Immature natural killer cell (primary cell): ENCODE measurements at regions not wholly inside any gene's neighbourhood (a gene's known extent, or its start where the extent isn't known, plus 50 kb on each side); places are given as distances from the start of the nearest gene placed in this dataset.

Experiments used
- DNase-seq, 3 donors: peaks; one replicate each; pipeline ENCODE4 v3.0.0; 2022; ENCODE audit warnings: mixed read lengths in 1 of 3
- H3K27ac Mint-ChIP-seq, 6 donors: one replicate each; pipeline ENCODE4 v1.8.0; 2020; ENCODE audit warnings: mixed read lengths in 6 of 6, mild to moderate bottlenecking in 5 of 6, inconsistent platforms in 4 of 6, moderate library complexity in 3 of 6
- H3K27me3 Mint-ChIP-seq, 3 donors: one replicate each; pipeline ENCODE4 v1.8.0; 2020 to 2021; ENCODE audit warnings: low read depth in 3 of 3, mild to moderate bottlenecking in 3 of 3, mixed read lengths in 3 of 3, moderate library complexity in 3 of 3, inconsistent platforms in 1 of 3
- H3K36me3 Mint-ChIP-seq, 3 donors: one replicate each; pipeline ENCODE4 v1.8.0; 2020; ENCODE audit warnings: mixed read lengths in 3 of 3, inconsistent platforms in 2 of 3, mild to moderate bottlenecking in 2 of 3
- H3K4me1 Mint-ChIP-seq, 2 donors: one replicate each; pipeline ENCODE4 v1.8.0; 2020; ENCODE audit warnings: inconsistent platforms in 2 of 2, mild to moderate bottlenecking in 2 of 2, mixed read lengths in 2 of 2, moderate library complexity in 1 of 2
- H3K4me3 Mint-ChIP-seq, 5 donors: one replicate each; pipeline ENCODE4 v1.8.0; 2020; ENCODE audit warnings: mild to moderate bottlenecking in 5 of 5, mixed read lengths in 5 of 5, inconsistent platforms in 3 of 5, moderate library complexity in 3 of 5
- H3K9me3 Mint-ChIP-seq, 6 donors: one replicate each; pipeline ENCODE4 v1.8.0; 2020; ENCODE audit warnings: mild to moderate bottlenecking in 6 of 6, mixed read lengths in 6 of 6, inconsistent platforms in 4 of 6, moderate library complexity in 3 of 6

- Mint-ChIP-seq H3K9me3 (peaks cover 0 to 23% (median 4%) of the 10 kb centered on the region in 6 donors), H3K27ac (no peak overlapping the region), H3K4me3 (no peak overlapping the region), H3K36me3 (peaks cover 0 to 3% (median 0%) of the 10 kb centered on the region in 3 donors), H3K4me1 (no peaks in the 10 kb centered on the region), H3K27me3 (no peaks in the 10 kb centered on the region)
- DNase-seq: no peak
These were observed 290.0 kb upstream of the SOX9 start for GRCh38 chr17:71830866-71831265.

- Mint-ChIP-seq H3K27me3 (peaks cover 0 to 2% (median 1%) of the 10 kb centered on the region in 3 donors), H3K4me1 (no peaks in the 10 kb centered on the region), H3K9me3 (peaks cover 2 to 20% (median 8%) of the 10 kb centered on the region in 6 donors), H3K27ac (no peak overlapping the region), H3K4me3 (no peak overlapping the region), H3K36me3 (no peaks in the 10 kb centered on the region)
- DNase-seq: no peak
These were observed 277.8 kb upstream of the SOX9 start for GRCh38 chr17:71842986-71843385.

DNA sequence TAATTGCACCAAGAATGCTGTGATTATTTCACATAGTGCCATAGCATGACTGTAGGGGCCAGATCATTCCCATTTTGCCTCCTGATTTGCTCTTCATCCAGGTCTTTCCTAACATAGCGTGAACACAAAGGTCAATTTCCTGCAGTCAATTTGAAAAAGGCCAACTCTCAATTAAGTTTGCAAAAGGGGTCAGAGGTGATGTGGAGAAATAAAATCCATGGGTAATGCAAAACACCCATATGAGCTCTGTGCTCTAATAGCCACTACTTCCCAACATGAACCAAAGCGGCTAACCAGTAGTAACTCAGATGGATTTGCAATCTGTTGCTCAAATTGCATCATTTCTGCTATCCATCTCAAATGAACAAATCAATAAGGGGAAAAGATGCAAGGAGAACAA is 275.5 kb upstream of the SOX9 start:
- DNase-seq: no peak
- Mint-ChIP-seq H3K36me3 (no peaks in the 10 kb centered on the region), H3K4me3 (no peak overlapping the region), H3K9me3 (peaks cover 2 to 21% (median 8%) of the 10 kb centered on the region in 6 donors), H3K4me1 (no peaks in the 10 kb centered on the region), H3K27ac (no peak overlapping the region), H3K27me3 (peaks cover 0 to 2% (median 1%) of the 10 kb centered on the region in 3 donors)

DNA sequence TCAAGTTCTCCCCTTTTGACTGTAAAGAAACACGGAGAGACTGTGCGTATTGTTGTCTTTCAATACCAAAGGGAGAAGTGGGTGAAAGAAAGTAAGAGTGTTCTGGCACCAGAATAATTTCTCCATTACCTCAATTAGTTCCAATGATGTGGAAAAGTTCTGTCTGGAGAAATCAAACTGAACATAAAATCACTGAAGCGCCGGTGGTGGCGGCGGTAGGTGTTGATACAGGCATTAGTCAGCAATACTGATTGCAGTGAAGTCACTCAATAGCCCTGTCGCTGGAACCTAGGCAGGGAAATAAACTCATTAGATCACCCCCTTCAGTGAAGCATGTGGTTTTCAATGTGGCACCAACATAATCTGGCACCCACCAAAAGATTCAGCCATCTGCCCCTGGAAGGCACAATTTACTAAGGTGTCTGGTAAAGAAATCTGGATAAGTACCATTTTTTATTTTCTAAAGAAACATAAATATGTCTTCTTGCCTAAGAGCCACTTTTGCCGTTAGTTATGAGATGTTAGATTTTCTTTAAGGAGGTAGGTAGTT is 274.2 kb upstream of the SOX9 start:
- no peaks in the 10 kb centered on the region for H3K4me1 Mint-ChIP-seq

GRCh38 chr17:71849783-71850768 is 270.7 kb upstream of the SOX9 start:
- DNase-seq: no peak
- Mint-ChIP-seq H3K27me3 (peaks cover 0 to 2% (median 0%) of the 10 kb centered on the region in 3 donors), H3K9me3 (peaks cover 0 to 13% (median 0%) of the 10 kb centered on the region in 6 donors), H3K36me3 (no peaks in the 10 kb centered on the region), H3K4me3 (no peak overlapping the region), H3K27ac (no peak overlapping the region), H3K4me1 (no peaks in the 10 kb centered on the region)

More for the DNA sequence above, 274.2 kb upstream of the SOX9 start:
- DNase-seq: no peak
- H3K27me3 Mint-ChIP-seq: peaks cover 0 to 2% (median 0%) of the 10 kb centered on the region in 3 donors
- H3K36me3 Mint-ChIP-seq: no peaks in the 10 kb centered on the region
- peaks cover 2 to 23% (median 8%) of the 10 kb centered on the region in 6 donors for H3K9me3 Mint-ChIP-seq
- H3K4me3 Mint-ChIP-seq: no peak overlapping the region
- no peak overlapping the region for H3K27ac Mint-ChIP-seq

DNA sequence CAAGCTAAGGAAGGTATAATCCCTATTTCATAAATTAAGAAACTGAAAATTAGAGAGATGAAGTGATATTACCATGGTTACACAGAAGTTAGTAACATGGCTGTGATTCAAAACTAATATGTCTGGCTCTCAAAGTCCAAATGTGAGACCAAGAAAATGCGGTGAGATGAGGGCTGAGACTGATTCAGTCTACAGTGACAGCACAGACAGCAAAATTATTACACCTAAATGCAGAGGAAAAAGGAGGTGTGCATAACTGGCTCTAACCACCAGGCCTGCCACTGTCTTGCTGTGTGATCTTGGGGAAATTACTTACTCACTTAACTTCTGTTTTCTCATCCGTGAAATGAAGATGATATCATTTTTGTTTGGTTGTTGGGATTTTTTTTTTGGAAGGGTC is 270.0 kb upstream of the SOX9 start:
- no peak overlapping the region for H3K4me3 Mint-ChIP-seq

DNA sequence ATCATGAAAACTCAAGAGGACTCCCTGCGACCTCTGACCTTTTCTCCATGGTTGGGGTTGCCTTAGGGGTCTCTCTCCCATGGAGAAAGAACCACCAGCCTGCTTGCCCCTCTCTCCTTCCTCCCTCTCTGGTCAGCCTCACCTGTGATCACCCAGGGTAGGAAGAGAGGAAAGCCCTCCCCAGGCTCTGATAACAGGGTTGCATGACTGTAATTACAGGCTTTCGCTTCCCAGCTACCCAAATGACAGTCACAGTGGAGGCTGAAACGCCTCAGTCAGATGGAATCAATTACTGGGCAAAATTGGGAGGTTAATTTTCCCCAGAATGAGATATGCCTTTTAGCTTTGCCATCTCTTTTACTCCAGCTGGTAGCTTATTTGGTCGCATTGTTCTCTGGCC is 265.8 kb upstream of the SOX9 start:
- H3K9me3 Mint-ChIP-seq: peaks cover 0 to 6% (median 1%) of the 10 kb centered on the region in 6 donors
- no peak overlapping the region for H3K27ac Mint-ChIP-seq
- no peaks in the 10 kb centered on the region for H3K4me1 Mint-ChIP-seq
- H3K27me3 Mint-ChIP-seq: no peaks in the 10 kb centered on the region
- no peak overlapping the region for H3K4me3 Mint-ChIP-seq
- DNase-seq: no peak
- H3K36me3 Mint-ChIP-seq: no peaks in the 10 kb centered on the region

More for the DNA sequence above, 270.0 kb upstream of the SOX9 start:
- no peak for DNase-seq
- H3K27ac Mint-ChIP-seq: no peak overlapping the region
- H3K4me1 Mint-ChIP-seq: no peaks in the 10 kb centered on the region
- peaks cover 0 to 10% (median 0%) of the 10 kb centered on the region in 6 donors for H3K9me3 Mint-ChIP-seq
- peaks cover 0 to under 1% (median 0%) of the 10 kb centered on the region in 3 donors for H3K27me3 Mint-ChIP-seq
- no peaks in the 10 kb centered on the region for H3K36me3 Mint-ChIP-seq

DNA sequence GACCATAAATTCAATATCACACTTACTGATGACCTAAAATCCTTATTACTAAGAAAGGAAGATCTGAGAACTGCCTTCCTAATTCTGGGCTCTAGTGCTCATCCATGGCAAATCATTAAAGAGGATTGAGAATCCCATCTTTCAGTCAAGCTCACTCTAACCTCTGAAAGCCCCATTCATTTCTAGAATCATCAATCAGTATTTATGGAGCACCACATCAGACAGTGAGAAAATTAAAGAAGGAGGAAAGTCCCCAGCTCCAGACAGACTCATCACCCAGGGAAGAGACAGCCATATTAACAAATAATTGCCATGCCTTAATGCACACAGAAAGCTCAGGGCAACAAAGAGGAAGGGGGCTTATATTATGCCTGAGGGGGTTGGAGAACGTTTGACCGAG is 256.1 kb upstream of the SOX9 start:
- no peaks in the 10 kb centered on the region for H3K36me3 Mint-ChIP-seq
- no peak overlapping the region for H3K27ac Mint-ChIP-seq
- H3K4me1 Mint-ChIP-seq: no peaks in the 10 kb centered on the region
- peaks cover 0 to 14% (median 3%) of the 10 kb centered on the region in 6 donors for H3K9me3 Mint-ChIP-seq
- H3K27me3 Mint-ChIP-seq: peaks cover 0 to 2% (median 0%) of the 10 kb centered on the region in 3 donors
- H3K4me3 Mint-ChIP-seq: no peak overlapping the region
- no peak for DNase-seq

- Mint-ChIP-seq H3K27ac (no peak overlapping the region), H3K27me3 (peaks cover 0 to 2% (median 0%) of the 10 kb centered on the region in 3 donors), H3K4me1 (no peaks in the 10 kb centered on the region), H3K36me3 (no peaks in the 10 kb centered on the region), H3K4me3 (no peak overlapping the region), H3K9me3 (peaks cover 0 to 14% (median 3%) of the 10 kb centered on the region in 6 donors)
- DNase-seq: no peak
These were observed 254.7 kb upstream of the SOX9 start for GRCh38 chr17:71866095-71866494.

- Mint-ChIP-seq H3K4me1 (no peaks in the 10 kb centered on the region), H3K36me3 (no peaks in the 10 kb centered on the region), H3K9me3 (peaks cover 0 to 14% (median 5%) of the 10 kb centered on the region in 6 donors), H3K27ac (no peak overlapping the region), H3K27me3 (no peaks in the 10 kb centered on the region), H3K4me3 (no peak overlapping the region)
- DNase-seq: no peak
These were observed 251.5 kb upstream of the SOX9 start for GRCh38 chr17:71869293-71869692.

DNA sequence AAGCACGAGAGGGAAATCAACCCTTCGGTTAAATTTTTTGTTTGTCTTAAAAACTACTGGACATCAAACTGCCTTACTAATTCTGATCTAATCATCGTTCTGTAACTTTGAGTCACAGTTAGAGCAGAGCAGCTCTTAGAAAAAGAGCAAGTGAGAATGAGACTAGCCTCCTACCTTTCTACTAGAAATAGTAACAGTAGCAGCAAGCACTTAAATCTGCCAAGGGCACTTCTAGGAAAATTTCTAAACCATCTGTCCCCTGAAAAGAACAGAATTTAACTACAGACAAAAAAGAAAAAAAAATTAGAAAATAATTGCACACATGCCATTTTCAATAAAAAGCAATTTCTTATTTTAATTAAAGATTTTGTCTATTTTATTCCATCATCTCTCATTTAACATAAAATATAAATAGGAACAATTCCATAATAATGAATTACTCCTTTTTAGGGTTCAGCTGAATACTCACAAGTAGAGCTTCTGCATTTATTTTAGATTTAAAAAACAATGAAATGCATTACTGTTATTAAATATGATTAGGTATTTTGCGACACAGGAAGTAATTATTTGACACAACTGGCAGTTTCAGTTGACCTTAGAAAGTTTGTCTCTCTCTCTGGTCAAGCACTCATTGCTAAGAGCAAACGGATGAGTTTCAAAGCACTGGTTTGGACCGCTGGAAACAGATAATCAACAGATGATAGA is 250.8 kb upstream of the SOX9 start:
- H3K27ac Mint-ChIP-seq: no peak overlapping the region
- H3K4me3 Mint-ChIP-seq: no peak overlapping the region

DNA sequence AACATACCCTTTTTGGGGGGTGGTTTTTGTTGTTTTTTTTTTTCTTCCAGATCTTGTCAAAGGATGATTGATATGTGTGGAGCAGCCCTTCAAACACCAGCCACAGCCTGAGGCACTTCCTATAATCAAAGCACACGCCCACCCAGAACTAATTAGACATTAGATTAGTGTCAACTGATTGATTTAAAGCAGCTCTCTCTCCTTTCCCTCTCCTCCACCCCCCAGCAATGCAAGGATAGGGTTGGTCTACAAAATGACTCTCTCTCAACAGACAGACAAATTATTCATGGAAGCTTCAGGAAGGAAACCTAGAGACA is 250.3 kb upstream of the SOX9 start:
- Mint-ChIP-seq H3K27ac (no peak overlapping the region), H3K27me3 (no peaks in the 10 kb centered on the region), H3K4me3 (no peak overlapping the region), H3K9me3 (peaks cover 0 to 20% (median 4%) of the 10 kb centered on the region in 6 donors), H3K36me3 (no peaks in the 10 kb centered on the region), H3K4me1 (no peaks in the 10 kb centered on the region)
- DNase-seq: no peak

More for the DNA sequence above, 250.8 kb upstream of the SOX9 start:
- no peak for DNase-seq
- Mint-ChIP-seq H3K9me3 (peaks cover 0 to 17% (median 4%) of the 10 kb centered on the region in 6 donors), H3K4me1 (no peaks in the 10 kb centered on the region), H3K36me3 (no peaks in the 10 kb centered on the region), H3K27me3 (no peaks in the 10 kb centered on the region)

- H3K27ac Mint-ChIP-seq: no peak overlapping the region
- H3K9me3 Mint-ChIP-seq: peaks cover 0 to 14% (median 6%) of the 10 kb centered on the region in 6 donors
- no peaks in the 10 kb centered on the region for H3K4me1 Mint-ChIP-seq
- no peak overlapping the region for H3K4me3 Mint-ChIP-seq
- DNase-seq: no peak
- no peaks in the 10 kb centered on the region for H3K36me3 Mint-ChIP-seq
- H3K27me3 Mint-ChIP-seq: peaks cover 0 to 2% (median 0%) of the 10 kb centered on the region in 3 donors
These were observed 247.9 kb upstream of the SOX9 start for GRCh38 chr17:71872843-71873485.
